Mesodermal cell (in vitro differentiated cells): ENCODE measurements at regions not wholly inside any gene's neighbourhood (a gene's known extent, or its start where the extent isn't known, plus 50 kb on each side); places are given as distances from the start of the nearest gene placed in this dataset.

Experiments used
- H3K27ac ChIP-seq: 2 replicates; pipeline ENCODE4 v1.7.0; 2013; ENCODE audit warnings: mild to moderate bottlenecking, low read depth, low read length, moderate library complexity; ENCODE audit not compliant: severe bottlenecking
- H3K36me3 ChIP-seq: 2 replicates; pipeline ENCODE4 v1.7.1; 2013; ENCODE audit warnings: mild to moderate bottlenecking, low read length, moderate library complexity; ENCODE audit not compliant: control insufficient read depth, insufficient read depth
- H3K4me1 ChIP-seq: one replicate; pipeline ENCODE4 v1.7.1; 2013; ENCODE audit warnings: mild to moderate bottlenecking, low read length; ENCODE audit not compliant: insufficient read depth, control insufficient read depth, poor library complexity, severe bottlenecking
- H3K4me3 ChIP-seq: 2 replicates; pipeline ENCODE4 v1.7.0; 2013; ENCODE audit warnings: low read length, control low read depth, mild to moderate bottlenecking; ENCODE audit not compliant: insufficient read depth, poor library complexity, severe bottlenecking; ENCODE audit errors: extremely low read depth
- H3K9me3 ChIP-seq: 2 replicates; pipeline ENCODE4 v1.7.1; 2013; ENCODE audit warnings: mild to moderate bottlenecking, low read length, moderate library complexity; ENCODE audit not compliant: control insufficient read depth
- WGBS, 2 experiments: methylation state at CpG; one replicate each; pipeline ENCODE4 v1.1.5; 2013; ENCODE audit warnings: missing lambda C conversion rate in 2 of 2; ENCODE audit not compliant: insufficient coverage in 2 of 2; 5-methylcytosine and 5-hydroxymethylcytosine counted together

- Histone ChIP-seq H3K4me1 (no peaks in the 10 kb centered on the region), H3K36me3 (no peaks in the 10 kb centered on the region), H3K27ac (no peak overlapping the region), H3K4me3 (no peak overlapping the region), H3K9me3 (no peaks in the 10 kb centered on the region)
These were observed 1098.8 kb downstream of the DTWD2 start for GRCh38 chr5:117889596-117889995.

GRCh38 chr5:117888688-117889087 is 1099.7 kb downstream of the DTWD2 start:
- whole genome bisulfite sequencing, 2 experiments, result 86 to 100% methylated on average over 1 of the region's 2 CpGs
- H3K27ac ChIP-seq, result no peak overlapping the region
- H3K36me3 ChIP-seq, result no peaks in the 10 kb centered on the region
- H3K4me3 ChIP-seq, result no peak overlapping the region
- no peaks in the 10 kb centered on the region for H3K4me1 ChIP-seq
- H3K9me3 ChIP-seq, result no peaks in the 10 kb centered on the region

- Histone ChIP-seq H3K9me3 (no peaks in the 10 kb centered on the region), H3K4me3 (no peak overlapping the region), H3K36me3 (no peaks in the 10 kb centered on the region), H3K27ac (no peak overlapping the region), H3K4me1 (no peaks in the 10 kb centered on the region)
- 72 to 100% methylated on average over 2 of the region's 4 CpGs for WGBS, 2 experiments
These were observed 1106.7 kb downstream of the DTWD2 start for GRCh38 chr5:117881426-117882230.

GRCh38 chr5:117880932-117881331 is 1107.4 kb downstream of the DTWD2 start:
- no peak overlapping the region for H3K27ac ChIP-seq
- H3K4me3 ChIP-seq, result no peak overlapping the region
- H3K4me1 ChIP-seq, result no peaks in the 10 kb centered on the region
- H3K36me3 ChIP-seq, result no peaks in the 10 kb centered on the region
- H3K9me3 ChIP-seq, result no peaks in the 10 kb centered on the region

GRCh38 chr5:117877731-117878130 is 1110.6 kb downstream of the DTWD2 start:
- no peaks in the 10 kb centered on the region for H3K36me3 ChIP-seq
- no peaks in the 10 kb centered on the region for H3K4me1 ChIP-seq
- no peak overlapping the region for H3K27ac ChIP-seq
- no peaks in the 10 kb centered on the region for H3K9me3 ChIP-seq
- no peak overlapping the region for H3K4me3 ChIP-seq
- WGBS, 2 experiments, result 94% methylated on average over 2 of the region's 2 CpGs; no CpG with 5 or more reads in 1 of the 2 experiments

GRCh38 chr5:117872798-117873368 is 1115.5 kb downstream of the DTWD2 start:
- H3K36me3 ChIP-seq, result no peaks in the 10 kb centered on the region
- H3K9me3 ChIP-seq, result no peaks in the 10 kb centered on the region
- no peak overlapping the region for H3K4me3 ChIP-seq
- no peak overlapping the region for H3K27ac ChIP-seq
- H3K4me1 ChIP-seq, result no peaks in the 10 kb centered on the region
- 54% methylated on average over 2 of the region's 4 CpGs; no CpG with 5 or more reads in 1 of the 2 experiments for WGBS, 2 experiments

- Histone ChIP-seq H3K27ac (no peak overlapping the region), H3K4me1 (no peaks in the 10 kb centered on the region), H3K9me3 (no peaks in the 10 kb centered on the region), H3K36me3 (no peaks in the 10 kb centered on the region), H3K4me3 (no peak overlapping the region)
- no CpG with 5 or more reads among the region's 1 CpG for WGBS, 2 experiments
These were observed 1118.8 kb downstream of the DTWD2 start for GRCh38 chr5:117869596-117869995.

- H3K9me3 ChIP-seq, result no peaks in the 10 kb centered on the region
- no peak overlapping the region for H3K4me3 ChIP-seq
- H3K36me3 ChIP-seq, result no peaks in the 10 kb centered on the region
- H3K4me1 ChIP-seq, result no peaks in the 10 kb centered on the region
- H3K27ac ChIP-seq, result no peak overlapping the region
- 90 to 100% methylated on average over 1 of the region's 2 CpGs for WGBS, 2 experiments
These were observed 1124.6 kb downstream of the DTWD2 start for GRCh38 chr5:117863586-117864296.

GRCh38 chr5:117860550-117860949 is 1127.8 kb downstream of the DTWD2 start:
- H3K27ac ChIP-seq, result no peak overlapping the region

GRCh38 chr5:117859176-117859575 is 1129.2 kb downstream of the DTWD2 start:
- no CpG with 5 or more reads among the region's 1 CpG for WGBS, 2 experiments
- Histone ChIP-seq H3K36me3 (no peaks in the 10 kb centered on the region), H3K27ac (no peak overlapping the region), H3K9me3 (no peaks in the 10 kb centered on the region), H3K4me1 (no peaks in the 10 kb centered on the region), H3K4me3 (no peak overlapping the region)

More at GRCh38 chr5:117860550-117860949, 1127.8 kb downstream of the DTWD2 start:
- no peaks in the 10 kb centered on the region for H3K4me1 ChIP-seq
- H3K4me3 ChIP-seq, result no peak overlapping the region
- H3K9me3 ChIP-seq, result no peaks in the 10 kb centered on the region
- H3K36me3 ChIP-seq, result no peaks in the 10 kb centered on the region
- WGBS, 2 experiments, result no CpG with 5 or more reads among the region's 1 CpG

GRCh38 chr5:117856713-117857112 is 1131.6 kb downstream of the DTWD2 start:
- no peaks in the 10 kb centered on the region for H3K36me3 ChIP-seq
- no peaks in the 10 kb centered on the region for H3K9me3 ChIP-seq
- H3K4me3 ChIP-seq, result no peak overlapping the region
- H3K27ac ChIP-seq, result no peak overlapping the region
- WGBS, 2 experiments, result 92 to 100% methylated on average over 1 to 3 of the region's 4 CpGs
- no peaks in the 10 kb centered on the region for H3K4me1 ChIP-seq
